Stimulated activated CD4-positive, alpha-beta T cell treated with anti-CD3 and anti-CD28 coated beads, Interleukin-12 subunit alpha, Interleukin-12 subunit beta, amount 100 ng/mL, for 48 hours (primary cell): ENCODE measurements at regions not wholly inside any gene's neighbourhood (a gene's known extent, or its start where the extent isn't known, plus 50 kb on each side); places are given as distances from the start of the nearest gene placed in this dataset.
"Not testable (repeated sequence)": the region's sequence is repeated elsewhere in the genome, so short reads cannot be mapped to it uniquely, and the experiment has no call there.

ENCODE experiments used
- DNase-seq, 3 donors: peaks; one replicate each; pipeline ENCODE4 v3.0.0-alpha.2; 2020; ENCODE audit warnings: low read depth in 2 of 3, low spot score in 1 of 3

DNA sequence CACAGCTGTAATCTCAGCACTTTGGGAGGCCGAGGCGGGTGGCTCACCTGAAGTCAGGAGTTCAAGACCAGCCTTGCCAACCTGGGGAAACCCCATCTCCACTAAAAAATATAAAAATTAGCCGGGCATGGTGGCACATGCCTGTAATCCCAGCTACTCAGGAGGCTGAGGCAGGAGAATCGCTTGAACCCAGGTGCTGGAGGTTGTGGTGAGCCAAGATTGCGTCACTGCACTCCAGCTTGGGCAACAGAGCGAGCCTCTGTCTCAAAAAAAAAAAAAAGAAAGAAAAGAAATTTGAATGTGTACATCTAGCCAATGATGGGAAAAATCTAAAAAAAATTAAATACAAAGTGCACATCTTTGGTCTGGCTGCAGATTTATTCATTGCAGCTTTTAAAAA lies 92.6 kb upstream of the ERRFI1 start:
- DNase-seq = not testable (repeated sequence)

- DNase-seq = no peak
Observed at GRCh38 chr1:8118031-8118451, 91.9 kb upstream of the ERRFI1 start.

- no peak for DNase-seq
Observed at GRCh38 chr1:8116894-8117264, 90.8 kb upstream of the ERRFI1 start.

DNA sequence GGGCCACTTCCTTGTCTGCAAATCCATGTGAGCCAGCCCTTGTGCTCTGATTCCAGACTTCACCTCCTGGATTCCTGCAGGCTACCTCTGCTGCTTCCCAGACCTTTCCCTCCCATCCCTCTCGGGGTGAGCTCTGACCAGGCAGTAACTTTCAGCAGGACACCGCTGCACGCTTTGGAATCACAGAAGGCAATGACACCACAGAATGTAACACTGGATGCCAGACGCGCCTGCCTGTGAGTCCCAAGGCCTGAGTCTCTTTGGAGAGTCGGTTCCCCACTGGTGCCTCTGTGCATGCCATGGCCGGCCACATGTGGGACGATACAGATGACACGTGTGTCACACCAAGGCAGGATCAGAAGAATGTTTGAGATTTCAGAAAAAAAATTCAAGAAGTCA lies 89.7 kb upstream of the ERRFI1 start:
- no peak for DNase-seq

DNA sequence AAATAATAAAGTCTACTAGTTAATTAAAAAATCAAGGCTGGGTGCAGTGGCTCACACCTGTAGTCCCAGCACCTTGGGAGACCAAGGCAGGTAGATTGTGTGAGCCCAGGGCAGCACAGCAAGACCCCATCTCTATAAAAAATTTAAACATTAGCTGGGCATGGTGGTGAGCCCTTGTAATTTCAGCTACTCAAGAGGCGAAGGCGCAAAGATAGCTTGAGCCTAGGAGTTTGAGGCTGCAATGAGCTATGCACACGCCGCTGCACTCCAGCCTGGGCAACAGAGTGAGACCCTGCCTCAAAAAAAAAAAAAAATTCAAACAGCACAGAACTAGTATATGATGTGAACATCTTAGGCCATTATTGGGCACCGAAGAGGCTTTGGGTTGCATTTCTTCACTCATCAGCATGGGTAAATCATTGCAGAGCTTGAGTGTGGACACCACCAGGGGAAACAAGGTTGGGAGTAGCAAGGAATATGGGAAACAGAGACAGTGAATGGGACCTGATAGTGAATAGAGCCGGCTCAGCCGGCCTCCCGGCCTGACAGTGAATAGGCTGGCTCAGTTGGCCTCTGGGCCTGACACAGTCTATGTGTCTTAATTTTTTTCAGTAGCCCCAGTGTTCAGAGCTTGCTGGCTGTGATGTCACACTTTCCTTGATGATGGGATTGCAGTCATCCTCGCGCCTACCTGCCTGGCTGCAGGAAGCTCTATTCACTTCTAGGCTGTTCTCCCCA lies 89.1 kb upstream of the ERRFI1 start:
- no peak for DNase-seq

GRCh38 chr1:8113262-8114220 lies 87.4 kb upstream of the ERRFI1 start:
- no peak for DNase-seq

DNA sequence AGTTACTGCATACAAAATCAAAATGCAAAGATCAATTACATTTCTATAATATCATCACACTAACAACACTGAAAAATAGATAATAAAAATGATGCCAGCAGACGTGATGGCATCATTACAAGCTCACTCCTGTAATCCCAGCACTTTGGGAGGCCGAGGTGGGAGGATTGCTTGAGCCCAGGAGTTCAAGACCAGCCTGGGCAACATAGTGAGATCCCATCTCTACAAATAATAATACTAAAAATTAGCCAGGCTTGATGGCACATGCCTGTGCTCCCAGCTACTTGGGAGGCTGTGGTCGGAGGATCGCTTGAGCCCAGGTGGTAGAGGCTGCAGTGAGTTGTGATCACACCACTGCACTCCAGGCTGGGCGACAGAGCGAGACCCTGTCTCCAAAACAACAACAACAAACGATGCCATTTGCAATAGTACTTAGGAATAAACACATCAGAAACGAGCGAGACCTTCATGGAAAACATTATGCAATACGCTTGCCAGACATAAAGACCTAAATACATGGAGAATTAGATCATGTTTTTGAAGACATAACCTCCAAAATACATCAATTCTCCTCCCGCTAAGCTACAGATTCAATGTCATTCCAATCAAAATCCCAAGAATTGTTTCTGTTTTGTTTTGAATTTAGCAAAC lies 86.6 kb upstream of the ERRFI1 start:
- no peak for DNase-seq

DNA sequence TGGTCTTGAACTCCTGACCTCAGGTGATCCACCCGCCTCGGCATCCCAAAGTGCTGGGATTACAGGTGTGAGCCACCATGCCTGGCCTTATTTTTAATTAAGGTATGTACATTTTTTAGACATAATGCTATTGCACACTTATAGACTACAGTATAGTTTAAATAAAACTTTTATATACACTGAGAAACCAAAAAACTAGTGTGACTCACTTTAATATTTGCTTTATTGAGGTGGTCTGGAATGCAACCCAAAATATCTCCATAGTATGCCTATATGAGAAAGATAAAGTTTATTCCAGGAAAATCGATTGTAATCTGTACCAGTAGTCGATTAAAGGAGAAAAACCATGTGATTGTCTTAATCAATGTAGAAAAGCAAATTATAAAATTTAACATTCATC lies 85.5 kb upstream of the ERRFI1 start:
- no peak for DNase-seq

DNA sequence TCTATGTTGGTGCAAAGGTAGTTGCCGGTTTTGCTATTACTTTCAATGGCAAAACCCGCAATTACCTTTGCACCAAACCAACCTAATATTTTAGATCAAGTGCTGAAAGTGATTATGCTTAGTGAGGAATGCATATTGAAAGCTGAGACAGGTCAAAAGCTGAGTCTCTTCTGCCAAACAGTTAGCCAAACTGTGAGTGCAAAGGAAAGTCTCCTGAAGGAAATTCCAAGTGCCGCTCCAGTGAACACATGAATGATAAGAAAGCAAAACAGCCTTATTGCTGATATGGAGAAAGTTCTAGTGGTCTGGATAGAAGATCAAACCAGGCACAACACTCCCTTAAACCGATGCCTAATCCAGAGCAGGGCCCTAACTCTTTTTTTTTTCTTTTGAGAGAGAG lies 83.1 kb upstream of the ERRFI1 start:
- no peak for DNase-seq

DNA sequence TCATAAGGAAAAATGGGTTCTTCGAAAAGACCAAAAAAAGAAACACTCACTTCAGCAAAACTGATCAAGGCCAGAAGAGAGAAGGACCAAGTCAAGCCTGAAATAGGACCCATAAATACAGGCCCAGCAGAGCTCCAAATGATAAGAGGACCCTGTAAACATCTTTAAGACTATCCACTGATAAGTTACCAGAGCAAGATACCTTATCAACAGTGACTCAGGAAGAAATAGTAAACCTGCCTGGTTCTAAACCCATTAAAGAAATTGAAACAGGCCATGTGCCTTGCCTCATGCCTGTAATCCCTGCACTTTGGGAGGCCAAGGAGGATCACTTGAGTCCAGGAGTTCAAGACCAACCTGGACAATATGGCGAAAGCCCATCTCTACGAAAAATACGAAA lies 81.8 kb upstream of the ERRFI1 start:
- no peak for DNase-seq

GRCh38 chr1:8104278-8105236 lies 78.4 kb upstream of the ERRFI1 start:
- no peak for DNase-seq

DNA sequence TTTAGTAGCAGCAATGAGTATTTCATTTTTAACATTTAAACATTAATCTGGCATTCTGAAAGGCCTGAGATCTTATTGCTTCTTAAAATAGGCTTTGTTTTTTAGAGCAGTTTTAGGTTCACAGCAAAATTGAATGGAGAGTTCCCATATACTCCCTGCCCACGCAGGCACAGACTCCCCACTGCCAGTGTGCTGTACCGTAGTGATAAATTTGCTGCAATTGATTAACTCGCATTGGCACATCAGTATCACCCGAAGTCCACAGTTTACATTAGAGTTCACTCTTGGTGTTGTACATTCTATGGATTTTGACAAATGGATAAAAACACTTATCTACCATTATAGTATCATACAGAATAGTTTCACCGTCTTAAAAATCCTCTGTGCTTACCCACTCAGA lies 71.8 kb upstream of the ERRFI1 start:
- no peak for DNase-seq

GRCh38 chr1:8097077-8097799 lies 71.1 kb upstream of the ERRFI1 start:
- DNase-seq = peak in 2 of 3 donors; percentile 2 to 15

GRCh38 chr1:8096105-8097011 lies 70.2 kb upstream of the ERRFI1 start:
- DNase-seq = no peak

GRCh38 chr1:8095584-8095983 lies 69.5 kb upstream of the ERRFI1 start:
- DNase-seq = no peak

- DNase-seq = no peak
Observed at GRCh38 chr1:8094481-8095241, 68.6 kb upstream of the ERRFI1 start.

GRCh38 chr1:8093221-8093980 lies 67.3 kb upstream of the ERRFI1 start:
- no peak for DNase-seq

DNA sequence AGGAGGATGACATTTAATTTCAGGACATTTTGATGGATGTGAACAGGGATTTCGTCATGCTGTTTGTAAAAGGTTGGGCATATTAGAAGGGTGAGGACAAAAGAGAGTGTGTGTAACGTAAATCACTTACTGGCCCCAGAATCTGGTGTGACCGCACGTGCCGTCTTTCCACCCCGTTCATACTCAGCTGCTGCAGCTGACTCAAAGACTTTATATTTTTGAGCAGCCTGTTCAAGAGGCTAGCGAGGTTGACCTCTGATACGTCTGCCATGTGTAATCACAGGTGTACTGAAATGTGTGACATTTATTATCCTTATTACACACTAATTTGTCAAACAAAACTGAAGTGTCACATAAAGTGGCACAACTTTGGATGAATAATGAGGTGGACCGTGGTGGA lies 66.5 kb upstream of the ERRFI1 start:
- no peak for DNase-seq
